GM23338 (cell line): ENCODE measurements at regions not wholly inside any gene's neighbourhood (a gene's known extent, or its start where the extent isn't known, plus 50 kb on each side); places are given as distances from the start of the nearest gene placed in this dataset. TPM values are rescaled to one million over a fixed set of nuclear protein-coding genes. Genes with fewer than 3 reads are reported as not detected.

Experiments
- ATAC-seq: fragments of 200-7000 bp; cut with Tn5 transposase; 3 replicates; pipeline ENCODE4 v1.9.1; 2020
- DNase-seq: peaks from one replicate; pipeline ENCODE4 v3.0.0-alpha.2; 2015; ENCODE audit warnings: low spot score
- H2AFZ ChIP-seq: fragments of 200-600 bp; sonication (generic); 2 replicates; pipeline ENCODE4 v1.8.0; 2016; ENCODE audit warnings: antibody characterized with exemption, mild to moderate bottlenecking, moderate library complexity
- H3F3A ChIP-seq: fragments of 200-600 bp; sonication (generic); replicated peaks from 2 replicates; pipeline ENCODE4 v1.8.0; 2017; ENCODE audit warnings: antibody characterized with exemption, mixed run types, low read depth
- H3K27ac ChIP-seq: fragments of 200-600 bp; sonication (generic); 2 replicates; pipeline ENCODE4 v1.6.1; 2016; ENCODE audit warnings: low read depth
- H3K27me3 ChIP-seq: fragments of 200-600 bp; sonication (generic); 2 replicates; pipeline ENCODE4 v1.8.0; 2016; ENCODE audit warnings: mild to moderate bottlenecking, mixed run types, moderate library complexity; ENCODE audit not compliant: insufficient read depth
- H3K36me3 ChIP-seq: fragments of 200-600 bp; sonication (generic); 2 replicates; pipeline ENCODE4 v1.8.0; 2016; ENCODE audit warnings: mild to moderate bottlenecking; ENCODE audit not compliant: insufficient read depth
- H3K4me1 ChIP-seq: fragments of 200-600 bp; sonication (generic); 2 replicates; pipeline ENCODE4 v1.8.0; 2016; ENCODE audit warnings: mild to moderate bottlenecking, moderate library complexity; ENCODE audit not compliant: insufficient read depth
- H3K4me2 ChIP-seq: fragments of 200-600 bp; sonication (generic); 2 replicates; pipeline ENCODE4 v1.7.1; 2017; ENCODE audit warnings: mixed run types
- H3K4me3 ChIP-seq: fragments of 200-600 bp; sonication (generic); 2 replicates; pipeline ENCODE4 v1.6.1; 2016; ENCODE audit warnings: mixed run types
- H3K79me2 ChIP-seq: fragments of 200-600 bp; sonication (generic); replicated peaks from 2 replicates; pipeline ENCODE4 v1.8.0; 2017; ENCODE audit warnings: mild to moderate bottlenecking; ENCODE audit not compliant: insufficient read depth
- H3K9me2 ChIP-seq: fragments of 200-600 bp; sonication (generic); 2 replicates; pipeline ENCODE4 v1.8.0; 2017; ENCODE audit not compliant: insufficient read depth
- H4K20me1 ChIP-seq: fragments of 200-600 bp; sonication (generic); replicated peaks from 2 replicates; pipeline ENCODE4 v1.8.0; 2017; ENCODE audit warnings: mild to moderate bottlenecking; ENCODE audit not compliant: insufficient read depth
- H3K27ac Mint-ChIP-seq: 2 replicates; pipeline ENCODE4 v1.8.0; 2020; ENCODE audit warnings: inconsistent platforms, mild to moderate bottlenecking, moderate library complexity, mixed read lengths
- H3K27me3 Mint-ChIP-seq: 3 replicates; pipeline ENCODE4 v1.8.0; 2022; ENCODE audit warnings: low read depth, mild to moderate bottlenecking, moderate library complexity, mixed read lengths, inconsistent platforms; ENCODE audit not compliant: insufficient read depth, poor library complexity
- H3K36me3 Mint-ChIP-seq: 3 replicates; pipeline ENCODE4 v1.8.0; 2021; ENCODE audit warnings: low read depth, mild to moderate bottlenecking, inconsistent platforms, moderate library complexity, mixed read lengths
- H3K4me1 Mint-ChIP-seq: 3 replicates; pipeline ENCODE4 v1.8.0; 2020; ENCODE audit warnings: mild to moderate bottlenecking, inconsistent platforms, mixed read lengths
- H3K4me3 Mint-ChIP-seq: 3 replicates; pipeline ENCODE4 v1.8.0; 2021; ENCODE audit warnings: moderate library complexity, mild to moderate bottlenecking, inconsistent platforms, mixed read lengths
- H3K9me3 Mint-ChIP-seq: 3 replicates; pipeline ENCODE4 v1.8.0; 2020; ENCODE audit warnings: moderate library complexity, mild to moderate bottlenecking, inconsistent platforms, mixed read lengths
- CREB1 ChIP-seq: fragments of 250-450 bp; sonication (Bioruptor Pico); IDR thresholded peaks from 2 replicates; pipeline ENCODE4 v1.5.0; 2020; ENCODE audit warnings: low read depth, mild to moderate bottlenecking, moderate library complexity
- ETS1 ChIP-seq: IDR thresholded peaks from 2 replicates; pipeline ENCODE4 v1.6.1; 2016; ENCODE audit warnings: antibody characterized with exemption
- EZH2phosphoT487 ChIP-seq: fragments of 200-600 bp; sonication (generic); IDR thresholded peaks from one replicate; pipeline ENCODE4 v1.8.1; 2018; ENCODE audit warnings: antibody characterized with exemption; ENCODE audit not compliant: unreplicated experiment
- ZNF114 ChIP-seq: fragments of 250-450 bp; sonication (Bioruptor Pico); IDR thresholded peaks from 2 replicates; pipeline ENCODE4 v1.5.0; 2020; ENCODE audit warnings: mild to moderate bottlenecking, moderate library complexity
- small RNA-seq: library from RNA; depleted of rRNA; stranded (forward); fragments of <200 nt; gene quantifications from one replicate; pipeline ENCODE3, GENCODE V24; 2014; ENCODE audit warnings: low replicate concordance

- no peak for DNase-seq
- Histone ChIP-seq H3K4me2 (no peak overlapping the region), H3F3A (no peaks in the 10 kb centered on the region), H3K4me3 (no peak overlapping the region), H3K36me3 (no peaks in the 10 kb centered on the region), H3K27ac (no peak overlapping the region), H4K20me1 (no peaks in the 10 kb centered on the region), H2AFZ (peak overlapping the region; percentile 21; the same call in 1 of the 2 replicates), H3K4me1 (no peaks in the 10 kb centered on the region), H3K27me3 (no peaks in the 10 kb centered on the region), H3K9me2 (no peaks in the 10 kb centered on the region), H3K79me2 (no peaks in the 10 kb centered on the region)
- Mint-ChIP-seq H3K27me3 (peaks cover 3% of the 10 kb centered on the region), H3K27ac (no peak overlapping the region), H3K4me1 (peaks cover 2% of the 10 kb centered on the region; the same call in 2 of the 3 replicates), H3K9me3 (no peaks in the 10 kb centered on the region; the same call in 2 of the 3 replicates), H3K36me3 (no peaks in the 10 kb centered on the region), H3K4me3 (no peak overlapping the region)
- no peak for ATAC-seq
- TF ChIP-seq CREB1 (no peak), ZNF114 (no peak), ETS1 (no peak), EZH2phosphoT487 (no peak)
These were observed 49.9 kb upstream of the AMN1 start for GRCh38 chr12:31778687-31779086.

Small RNA genes lying in the stretch of these regions (small RNA-seq; reads per million reads assigned to genes)
- gene RF00402 (not detected), gene RNU6-1069P (not detected)
